ENCODE measurements at regions not wholly inside any gene's neighbourhood (a gene's known extent, or its start where the extent isn't known, plus 50 kb on each side); places are given as distances from the start of the nearest gene placed in this dataset.
"Not testable (repeated sequence)": the region's sequence is repeated elsewhere in the genome, so short reads cannot be mapped to it uniquely, and the experiment has no call there.

GRCh38 chr7:104061652-104062051 lies 72.2 kb upstream of the RELN start:
- Histone ChIP-seq H3K9me3 (replicated peaks; ENCODE audit: insufficient read depth, low read length) (no peaks in the 10 kb centered on the region), H3K27ac (ENCODE audit: low read length) (no peak overlapping the region), H3K79me2 (ENCODE audit: low read length) (no peaks in the 10 kb centered on the region), H3F3A (ENCODE audit: insufficient read depth, low read length) (no peaks in the 10 kb centered on the region), H3K4me3 (ENCODE audit: low read length) (no peak overlapping the region), H3K4me2 (ENCODE audit: low read depth, low read length) (no peak overlapping the region), H3K9ac (ENCODE audit: low read length) (no peak overlapping the region), H4K20me1 (ENCODE audit: insufficient read depth, low read length) (no peaks in the 10 kb centered on the region), H3K27me3 (replicated peaks; ENCODE audit: insufficient read depth, low read length) (no peaks in the 10 kb centered on the region), H3K9me2 (replicated peaks; ENCODE audit: insufficient read depth, low read length) (no peaks in the 10 kb centered on the region), H3K4me1 (ENCODE audit: low read length) (0 out of 2 replicates have a peak, but pooled peaks cover 10% of the 10 kb centered on the region), H3K36me3 (replicated peaks; ENCODE audit: insufficient read depth, low read length) (no peaks in the 10 kb centered on the region), H2AFZ (ENCODE audit: low read length) (no peak overlapping the region)
- DNase-seq, result no peak
- TF ChIP-seq EZH2 (optimal IDR thresholded peaks at IDR 0.05; ENCODE audit: low read depth, low read length) (no peak), CTCF (IDR thresholded peaks at IDR 0.05; ENCODE audit: low read length) (no peak), EZH2phosphoT487 (IDR thresholded peaks at IDR 0.05; ENCODE audit: low read length) (no peak)

GRCh38 chr7:104059837-104060236 lies 70.4 kb upstream of the RELN start:
- not testable (repeated sequence) for H3F3A ChIP-seq (ENCODE audit: insufficient read depth, low read length); H4K20me1 ChIP-seq (ENCODE audit: insufficient read depth, low read length); H3K4me2 ChIP-seq (ENCODE audit: low read depth, low read length); DNase-seq; H3K4me3 ChIP-seq (ENCODE audit: low read length); H3K9me3 ChIP-seq (replicated peaks; ENCODE audit: insufficient read depth, low read length); H2AFZ ChIP-seq (ENCODE audit: low read length); H3K9me2 ChIP-seq (replicated peaks; ENCODE audit: insufficient read depth, low read length); H3K4me1 ChIP-seq (ENCODE audit: low read length); H3K27ac ChIP-seq (ENCODE audit: low read length); H3K9ac ChIP-seq (ENCODE audit: low read length); H3K27me3 ChIP-seq (replicated peaks; ENCODE audit: insufficient read depth, low read length); H3K79me2 ChIP-seq (ENCODE audit: low read length); H3K36me3 ChIP-seq (replicated peaks; ENCODE audit: insufficient read depth, low read length)

- Histone ChIP-seq H3K36me3 (replicated peaks; ENCODE audit: insufficient read depth, low read length) (no peaks in the 10 kb centered on the region), H3K4me3 (ENCODE audit: low read length) (no peak overlapping the region), H3K4me1 (ENCODE audit: low read length) (no peaks in the 10 kb centered on the region), H2AFZ (ENCODE audit: low read length) (no peak overlapping the region), H3K9me3 (replicated peaks; ENCODE audit: insufficient read depth, low read length) (no peaks in the 10 kb centered on the region), H3K27ac (ENCODE audit: low read length) (no peak overlapping the region), H4K20me1 (ENCODE audit: insufficient read depth, low read length) (no peaks in the 10 kb centered on the region), H3F3A (ENCODE audit: insufficient read depth, low read length) (no peaks in the 10 kb centered on the region), H3K9me2 (replicated peaks; ENCODE audit: insufficient read depth, low read length) (no peaks in the 10 kb centered on the region), H3K27me3 (replicated peaks; ENCODE audit: insufficient read depth, low read length) (no peaks in the 10 kb centered on the region), H3K9ac (ENCODE audit: low read length) (no peak overlapping the region), H3K4me2 (ENCODE audit: low read depth, low read length) (no peak overlapping the region), H3K79me2 (ENCODE audit: low read length) (no peaks in the 10 kb centered on the region)
- TF ChIP-seq EZH2phosphoT487 (IDR thresholded peaks at IDR 0.05; ENCODE audit: low read length) (no peak), CTCF (IDR thresholded peaks at IDR 0.05; ENCODE audit: low read length) (no peak), EZH2 (optimal IDR thresholded peaks at IDR 0.05; ENCODE audit: low read depth, low read length) (no peak)
- DNase-seq, result no peak
Measured at GRCh38 chr7:104059103-104059502, 69.6 kb upstream of the RELN start.

- no peaks in the 10 kb centered on the region for H3K79me2 ChIP-seq (ENCODE audit: low read length)
- H3K4me3 ChIP-seq (ENCODE audit: low read length), result no peak overlapping the region
- DNase-seq, result no peak
- H3K9me2 ChIP-seq (replicated peaks; ENCODE audit: insufficient read depth, low read length), result no peaks in the 10 kb centered on the region
- H3K9ac ChIP-seq (ENCODE audit: low read length), result no peak overlapping the region
- H3K4me2 ChIP-seq (ENCODE audit: low read depth, low read length), result no peak overlapping the region
- no peaks in the 10 kb centered on the region for H3K36me3 ChIP-seq (replicated peaks; ENCODE audit: insufficient read depth, low read length)
- no peaks in the 10 kb centered on the region for H3K9me3 ChIP-seq (replicated peaks; ENCODE audit: insufficient read depth, low read length)
- no peak overlapping the region for H3K27ac ChIP-seq (ENCODE audit: low read length)
- H4K20me1 ChIP-seq (ENCODE audit: insufficient read depth, low read length), result no peaks in the 10 kb centered on the region
- no peaks in the 10 kb centered on the region for H3K27me3 ChIP-seq (replicated peaks; ENCODE audit: insufficient read depth, low read length)
- no peak for TF ChIP-seq EZH2phosphoT487 (IDR thresholded peaks at IDR 0.05; ENCODE audit: low read length)
- no peak for TF ChIP-seq CTCF (IDR thresholded peaks at IDR 0.05; ENCODE audit: low read length)
- TF ChIP-seq EZH2 (optimal IDR thresholded peaks at IDR 0.05; ENCODE audit: low read depth, low read length), result no peak
- no peaks in the 10 kb centered on the region for H3F3A ChIP-seq (ENCODE audit: insufficient read depth, low read length)
- no peak overlapping the region for H2AFZ ChIP-seq (ENCODE audit: low read length)
- H3K4me1 ChIP-seq (ENCODE audit: low read length), result no peaks in the 10 kb centered on the region
Measured at GRCh38 chr7:104054362-104054761, 64.9 kb upstream of the RELN start.

Data from MM.1S (cell line).